ENCODE measurements at regions not wholly inside any gene's neighbourhood (a gene's known extent, or its start where the extent isn't known, plus 50 kb on each side); places are given as distances from the start of the nearest gene placed in this dataset.

GRCh38 chr11:44469412-44469811 lies 96.1 kb upstream of the CD82 start:
- TF ChIP-seq ZFX (IDR thresholded peaks at IDR 0.05): no peak
- TF ChIP-seq EZH2phosphoT487 (IDR thresholded peaks at IDR 0.05; ENCODE audit: borderline replicate concordance): no peak
- TF ChIP-seq, protein P1, sequence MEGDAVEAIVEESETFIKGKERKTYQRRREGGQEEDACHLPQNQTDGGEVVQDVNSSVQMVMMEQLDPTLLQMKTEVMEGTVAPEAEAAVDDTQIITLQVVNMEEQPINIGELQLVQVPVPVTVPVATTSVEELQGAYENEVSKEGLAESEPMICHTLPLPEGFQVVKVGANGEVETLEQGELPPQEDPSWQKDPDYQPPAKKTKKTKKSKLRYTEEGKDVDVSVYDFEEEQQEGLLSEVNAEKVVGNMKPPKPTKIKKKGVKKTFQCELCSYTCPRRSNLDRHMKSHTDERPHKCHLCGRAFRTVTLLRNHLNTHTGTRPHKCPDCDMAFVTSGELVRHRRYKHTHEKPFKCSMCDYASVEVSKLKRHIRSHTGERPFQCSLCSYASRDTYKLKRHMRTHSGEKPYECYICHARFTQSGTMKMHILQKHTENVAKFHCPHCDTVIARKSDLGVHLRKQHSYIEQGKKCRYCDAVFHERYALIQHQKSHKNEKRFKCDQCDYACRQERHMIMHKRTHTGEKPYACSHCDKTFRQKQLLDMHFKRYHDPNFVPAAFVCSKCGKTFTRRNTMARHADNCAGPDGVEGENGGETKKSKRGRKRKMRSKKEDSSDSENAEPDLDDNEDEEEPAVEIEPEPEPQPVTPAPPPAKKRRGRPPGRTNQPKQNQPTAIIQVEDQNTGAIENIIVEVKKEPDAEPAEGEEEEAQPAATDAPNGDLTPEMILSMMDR (IDR thresholded peaks at IDR 0.05 in 2 of 3, conservative IDR thresholded peaks at IDR 0.05 in 1 of 3; ENCODE audit: borderline replicate concordance in 1 of 3, insufficient read depth in 1 of 3, low read depth in 2 of 3, low read length in 2 of 3): no peak
- TF ChIP-seq, protein P2, sequence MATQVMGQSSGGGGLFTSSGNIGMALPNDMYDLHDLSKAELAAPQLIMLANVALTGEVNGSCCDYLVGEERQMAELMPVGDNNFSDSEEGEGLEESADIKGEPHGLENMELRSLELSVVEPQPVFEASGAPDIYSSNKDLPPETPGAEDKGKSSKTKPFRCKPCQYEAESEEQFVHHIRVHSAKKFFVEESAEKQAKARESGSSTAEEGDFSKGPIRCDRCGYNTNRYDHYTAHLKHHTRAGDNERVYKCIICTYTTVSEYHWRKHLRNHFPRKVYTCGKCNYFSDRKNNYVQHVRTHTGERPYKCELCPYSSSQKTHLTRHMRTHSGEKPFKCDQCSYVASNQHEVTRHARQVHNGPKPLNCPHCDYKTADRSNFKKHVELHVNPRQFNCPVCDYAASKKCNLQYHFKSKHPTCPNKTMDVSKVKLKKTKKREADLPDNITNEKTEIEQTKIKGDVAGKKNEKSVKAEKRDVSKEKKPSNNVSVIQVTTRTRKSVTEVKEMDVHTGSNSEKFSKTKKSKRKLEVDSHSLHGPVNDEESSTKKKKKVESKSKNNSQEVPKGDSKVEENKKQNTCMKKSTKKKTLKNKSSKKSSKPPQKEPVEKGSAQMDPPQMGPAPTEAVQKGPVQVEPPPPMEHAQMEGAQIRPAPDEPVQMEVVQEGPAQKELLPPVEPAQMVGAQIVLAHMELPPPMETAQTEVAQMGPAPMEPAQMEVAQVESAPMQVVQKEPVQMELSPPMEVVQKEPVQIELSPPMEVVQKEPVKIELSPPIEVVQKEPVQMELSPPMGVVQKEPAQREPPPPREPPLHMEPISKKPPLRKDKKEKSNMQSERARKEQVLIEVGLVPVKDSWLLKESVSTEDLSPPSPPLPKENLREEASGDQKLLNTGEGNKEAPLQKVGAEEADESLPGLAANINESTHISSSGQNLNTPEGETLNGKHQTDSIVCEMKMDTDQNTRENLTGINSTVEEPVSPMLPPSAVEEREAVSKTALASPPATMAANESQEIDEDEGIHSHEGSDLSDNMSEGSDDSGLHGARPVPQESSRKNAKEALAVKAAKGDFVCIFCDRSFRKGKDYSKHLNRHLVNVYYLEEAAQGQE (IDR thresholded peaks at IDR 0.05; ENCODE audit: low read depth): no peak
- no peak for TF ChIP-seq RAD21 (IDR thresholded peaks at IDR 0.05; ENCODE audit: low read depth)
- no peak for TF ChIP-seq POLR2AphosphoS5 (IDR thresholded peaks at IDR 0.05; ENCODE audit: low read depth, low read length)
- no peak for TF ChIP-seq CBX3 (IDR thresholded peaks at IDR 0.05; ENCODE audit: low read depth)

Measured in HCT116 (cell line).